Mesenchymal stem cell (in vitro differentiated cells and primary cell): ENCODE measurements at regions not wholly inside any gene's neighbourhood (a gene's known extent, or its start where the extent isn't known, plus 50 kb on each side); places are given as distances from the start of the nearest gene placed in this dataset.
A peak's percentile ranks its signal among the peaks of the same experiment; 100 is the strongest.

ENCODE experiments used
- DNase-seq: peaks from one replicate; pipeline ENCODE4 v3.0.0-alpha.2; 2013
- H2AFZ ChIP-seq: one replicate; pipeline ENCODE4 v1.6.1; 2013; ENCODE audit warnings: low read depth, mild to moderate bottlenecking, control low read depth, inconsistent platforms, low read length, moderate library complexity
- H2AK5ac ChIP-seq: 2 replicates; pipeline ENCODE4 v1.6.1; 2013; ENCODE audit warnings: low read length, moderate library complexity, mild to moderate bottlenecking, inconsistent platforms; ENCODE audit not compliant: severe bottlenecking
- H2BK120ac ChIP-seq: one replicate; pipeline ENCODE4 v1.6.1; 2013; ENCODE audit warnings: low read depth, mild to moderate bottlenecking, inconsistent platforms, low read length, moderate library complexity
- H2BK12ac ChIP-seq, 2 experiments: one replicate each; pipeline ENCODE4 v1.6.1; 2013; ENCODE audit warnings: inconsistent platforms in 2 of 2, low read length in 2 of 2, mild to moderate bottlenecking in 2 of 2, moderate library complexity in 2 of 2, control low read depth in 1 of 2
- H2BK15ac ChIP-seq: one replicate; pipeline ENCODE4 v1.6.1; 2013; ENCODE audit warnings: mild to moderate bottlenecking, low read depth, inconsistent platforms; ENCODE audit not compliant: poor library complexity, severe bottlenecking
- H2BK5ac ChIP-seq: 2 replicates; pipeline ENCODE4 v1.6.1; 2013; ENCODE audit warnings: low read depth, mild to moderate bottlenecking, low read length, control low read depth, inconsistent platforms; ENCODE audit not compliant: poor library complexity, severe bottlenecking
- H3K14ac ChIP-seq, 2 experiments: one replicate each; pipeline ENCODE4 v1.6.1; 2013; ENCODE audit warnings: inconsistent platforms in 2 of 2, low read length in 2 of 2, control low read depth in 1 of 2, mild to moderate bottlenecking in 1 of 2, moderate library complexity in 1 of 2
- H3K18ac ChIP-seq, 2 experiments: one replicate each; pipeline ENCODE4 v1.6.1; 2013; ENCODE audit warnings: inconsistent platforms in 2 of 2, low read length in 2 of 2, control low read depth in 1 of 2, low read depth in 1 of 2, mild to moderate bottlenecking in 1 of 2
- H3K23ac ChIP-seq, 2 experiments: one replicate each; pipeline ENCODE4 v1.6.1; 2013; ENCODE audit warnings: inconsistent platforms in 2 of 2, low read length in 2 of 2, mild to moderate bottlenecking in 2 of 2, moderate library complexity in 2 of 2, control low read depth in 1 of 2
- H3K27ac ChIP-seq: 2 replicates; pipeline ENCODE4 v1.5.1; 2013; ENCODE audit warnings: mild to moderate bottlenecking, moderate library complexity, low read length, control low read depth, inconsistent platforms; ENCODE audit not compliant: poor library complexity, severe bottlenecking
- H3K27me3 ChIP-seq, 2 experiments: 2 replicates each; pipeline versions ENCODE4 v1.6.1 to v1.7.0; 2013; ENCODE audit warnings: low read length in 2 of 2, mild to moderate bottlenecking in 2 of 2, moderate library complexity in 2 of 2, control low read depth in 1 of 2, inconsistent platforms in 1 of 2; ENCODE audit not compliant: control insufficient read depth in 1 of 2, insufficient read depth in 1 of 2
- H3K36me3 ChIP-seq, 2 experiments: 2 replicates each; pipeline versions ENCODE4 v1.6.1 to v1.7.0; 2013; ENCODE audit warnings: low read length in 2 of 2, control low read depth in 1 of 2, inconsistent platforms in 1 of 2, low read depth in 1 of 2, mild to moderate bottlenecking in 1 of 2; ENCODE audit not compliant: insufficient read depth in 2 of 2, control insufficient read depth in 1 of 2
- H3K4ac ChIP-seq, 2 experiments: one replicate each; pipeline ENCODE4 v1.6.1; 2013; ENCODE audit warnings: inconsistent platforms in 2 of 2, low read length in 2 of 2, mild to moderate bottlenecking in 2 of 2, moderate library complexity in 2 of 2, control low read depth in 1 of 2, low read depth in 1 of 2
- H3K4me1 ChIP-seq: 2 replicates; pipeline ENCODE4 v1.6.1; 2013; ENCODE audit warnings: low read depth, low read length, control low read depth; ENCODE audit not compliant: control insufficient read depth, insufficient read depth
- H3K4me2 ChIP-seq: 2 replicates; pipeline ENCODE4 v1.6.1; 2013; ENCODE audit warnings: low read length, mild to moderate bottlenecking, inconsistent platforms; ENCODE audit not compliant: poor library complexity, severe bottlenecking
- H3K4me3 ChIP-seq, 2 experiments: 2 replicates each; pipeline versions ENCODE4 v1.5.1 to v1.7.0; 2013; ENCODE audit warnings: low read length in 2 of 2, mild to moderate bottlenecking in 2 of 2, control low read depth in 1 of 2, low read depth in 1 of 2; ENCODE audit not compliant: insufficient read depth in 1 of 2
- H3K79me1 ChIP-seq: replicated peaks from 2 replicates; pipeline ENCODE4 v1.6.1; 2013; ENCODE audit warnings: mild to moderate bottlenecking, control low read depth, low read length, inconsistent platforms; ENCODE audit not compliant: poor library complexity, severe bottlenecking
- H3K9ac ChIP-seq: 2 replicates; pipeline ENCODE4 v1.7.0; 2013; ENCODE audit warnings: mild to moderate bottlenecking, low read length, moderate library complexity
- H3K9me3 ChIP-seq: 2 replicates; pipeline ENCODE4 v1.7.0; 2013; ENCODE audit warnings: mild to moderate bottlenecking, low read length; ENCODE audit not compliant: control insufficient read depth
- H4K8ac ChIP-seq: one replicate; pipeline ENCODE4 v1.6.1; 2013; ENCODE audit warnings: inconsistent platforms, mild to moderate bottlenecking, low read length, moderate library complexity
- H4K91ac ChIP-seq: one replicate; pipeline ENCODE4 v1.6.1; 2013; ENCODE audit warnings: mild to moderate bottlenecking, low read length, inconsistent platforms
- whole genome bisulfite sequencing: methylation state at CpG from one replicate; pipeline ENCODE4 v1.1.7; 2013; ENCODE audit warnings: mixed read lengths; 5-methylcytosine and 5-hydroxymethylcytosine counted together

DNA sequence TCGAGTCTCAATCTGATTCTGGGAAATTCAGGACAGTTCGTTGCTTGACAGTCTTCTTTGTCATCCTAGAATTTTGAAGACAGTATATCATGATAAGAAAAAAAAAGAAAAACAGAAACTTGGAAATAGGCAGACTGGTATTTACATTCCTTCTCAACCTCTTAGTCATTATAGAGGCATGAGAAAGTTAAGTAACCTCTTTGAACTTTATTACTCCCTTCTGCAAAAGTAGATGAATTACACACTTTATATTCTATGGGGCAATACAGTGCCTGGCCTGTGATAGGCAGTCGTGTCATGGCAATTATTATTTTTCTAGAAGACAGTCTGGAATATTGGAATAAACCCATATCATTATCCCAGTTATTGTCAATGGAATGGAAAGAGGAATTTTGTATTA is 828.9 kb downstream of the TLR4 start:
- Histone ChIP-seq H2AK5ac (no peak overlapping the region), H3K9me3 (no peaks in the 10 kb centered on the region), H3K79me1 (no peaks in the 10 kb centered on the region), H2BK15ac (no peak overlapping the region), H3K9ac (no peak overlapping the region), H3K27me3 (no peaks in the 10 kb centered on the region), H4K91ac (no peak overlapping the region), H3K4me1 (no peaks in the 10 kb centered on the region), H2BK12ac (no peak overlapping the region), H2AFZ (no peak overlapping the region), H2BK120ac (no peak overlapping the region), H3K36me3 (no peaks in the 10 kb centered on the region), H3K4ac (no peak overlapping the region), H3K14ac (no peak overlapping the region), H3K4me3 (no peak overlapping the region), H2BK5ac (no peak overlapping the region), H4K8ac (no peak overlapping the region), H3K23ac (no peak overlapping the region), H3K27ac (no peak overlapping the region), H3K4me2 (no peak overlapping the region), H3K18ac (no peak overlapping the region)
- 83% methylated on average over 1 of the region's 3 CpGs for WGBS
- DNase-seq, result peak; percentile 17

DNA sequence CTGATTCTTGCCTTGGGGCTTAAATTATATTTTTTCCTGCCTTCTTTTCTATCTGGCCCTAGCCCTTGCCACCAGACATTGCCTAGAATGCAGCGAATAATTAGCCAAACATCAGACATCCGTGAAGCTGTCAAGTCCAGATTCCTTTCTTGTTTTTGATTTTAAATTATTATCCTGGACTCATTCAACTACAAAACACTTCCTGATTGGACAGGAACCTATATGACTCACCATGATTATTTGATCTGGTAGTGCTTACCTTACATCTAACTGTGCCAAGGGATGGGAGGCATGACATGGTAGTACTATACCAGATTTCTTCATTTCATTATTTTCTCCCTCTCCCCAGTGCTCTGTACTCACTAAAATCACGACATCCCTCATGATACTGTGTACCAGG is 829.6 kb downstream of the TLR4 start:
- H2BK120ac ChIP-seq, result no peak overlapping the region
- no peak overlapping the region for H3K14ac ChIP-seq
- no peak overlapping the region for H3K23ac ChIP-seq
- H2AK5ac ChIP-seq, result no peak overlapping the region
- no peak overlapping the region for H3K18ac ChIP-seq
- H2AFZ ChIP-seq, result no peak overlapping the region
- no peaks in the 10 kb centered on the region for H3K4me1 ChIP-seq
- H3K4me3 ChIP-seq, result no peak overlapping the region
- H3K4me2 ChIP-seq, result no peak overlapping the region
- peak overlapping the region; percentile 20 for H3K27ac ChIP-seq
- no peak overlapping the region for H4K8ac ChIP-seq
- H2BK12ac ChIP-seq, result no peak overlapping the region
- WGBS, result 89% methylated on average over 2 of the region's 3 CpGs
- no peak overlapping the region for H4K91ac ChIP-seq
- H3K4ac ChIP-seq, result no peak overlapping the region
- no peaks in the 10 kb centered on the region for H3K79me1 ChIP-seq
- no peak overlapping the region for H3K9ac ChIP-seq
- H2BK5ac ChIP-seq, result no peak overlapping the region
- DNase-seq, result no peak
- H2BK15ac ChIP-seq, result no peak overlapping the region
- no peaks in the 10 kb centered on the region for H3K36me3 ChIP-seq
- H3K9me3 ChIP-seq, result no peaks in the 10 kb centered on the region
- no peaks in the 10 kb centered on the region for H3K27me3 ChIP-seq

DNA sequence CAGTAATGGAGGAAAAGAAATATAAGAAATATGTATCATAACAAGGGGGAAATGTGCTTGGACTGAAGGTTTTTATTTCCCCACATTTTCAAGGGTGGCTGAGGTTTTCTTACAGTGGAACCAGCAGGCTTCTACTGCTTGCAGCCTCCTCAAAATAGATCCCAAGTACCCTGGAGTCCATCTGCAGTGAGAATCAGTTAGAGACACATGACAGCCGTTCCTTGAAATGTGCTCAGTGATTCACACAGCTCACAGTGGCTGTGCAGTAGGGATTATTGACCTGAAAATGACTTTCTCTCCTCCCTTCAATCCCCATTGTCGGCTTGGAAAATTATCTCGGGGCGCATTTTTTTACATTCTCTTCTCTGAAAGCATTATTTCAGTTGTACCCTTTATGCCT is 832.0 kb downstream of the TLR4 start:
- Histone ChIP-seq H3K4me3 (no peak overlapping the region), H2BK15ac (no peak overlapping the region), H2AFZ (no peak overlapping the region), H2BK5ac (no peak overlapping the region), H4K91ac (no peak overlapping the region), H3K23ac (no peak overlapping the region), H2AK5ac (no peak overlapping the region), H3K9me3 (no peaks in the 10 kb centered on the region), H3K9ac (no peak overlapping the region), H3K79me1 (no peaks in the 10 kb centered on the region), H2BK120ac (no peak overlapping the region), H3K18ac (no peak overlapping the region), H4K8ac (no peak overlapping the region), H3K36me3 (no peaks in the 10 kb centered on the region), H3K4ac (no peak overlapping the region), H3K4me2 (no peak overlapping the region), H3K27ac (no peak overlapping the region), H3K14ac (no peak overlapping the region), H2BK12ac (no peak overlapping the region), H3K4me1 (no peaks in the 10 kb centered on the region), H3K27me3 (no peaks in the 10 kb centered on the region)
- WGBS, result 63% methylated on average over 1 of the region's 4 CpGs
- DNase-seq, result no peak

DNA sequence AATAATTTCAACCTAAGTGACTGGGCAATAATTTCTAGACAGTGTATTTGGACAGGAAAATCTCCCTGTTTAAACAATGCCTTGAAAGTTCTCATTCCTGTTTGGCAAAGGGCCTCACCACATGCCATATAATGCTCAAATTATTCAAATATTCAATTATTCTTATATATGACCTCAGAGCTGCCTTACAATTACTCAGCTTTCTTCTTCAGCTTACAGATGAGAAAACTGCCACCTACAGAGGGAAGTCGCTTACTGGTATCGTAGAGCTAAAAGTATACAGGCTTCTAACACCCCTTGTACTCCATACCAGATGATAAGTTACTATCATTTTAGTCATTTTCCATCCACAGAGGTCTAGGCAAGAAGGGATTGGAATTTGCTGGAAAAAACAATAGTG is 830.3 kb downstream of the BRINP1 start:
- H3K4me1 ChIP-seq, result no peaks in the 10 kb centered on the region
- no peak overlapping the region for H3K14ac ChIP-seq
- DNase-seq, result no peak
- no peak overlapping the region for H3K27ac ChIP-seq
- no peak overlapping the region for H2AK5ac ChIP-seq
- no peaks in the 10 kb centered on the region for H3K79me1 ChIP-seq
- H3K4me3 ChIP-seq, result no peak overlapping the region
- H3K27me3 ChIP-seq, result no peaks in the 10 kb centered on the region
- no peaks in the 10 kb centered on the region for H3K9me3 ChIP-seq
- no peak overlapping the region for H2AFZ ChIP-seq
- H2BK120ac ChIP-seq, result no peak overlapping the region
- H4K91ac ChIP-seq, result no peak overlapping the region
- no peak overlapping the region for H2BK12ac ChIP-seq
- no peak overlapping the region for H3K4ac ChIP-seq
- no peak overlapping the region for H3K9ac ChIP-seq
- H2BK15ac ChIP-seq, result no peak overlapping the region
- no peak overlapping the region for H3K4me2 ChIP-seq
- H3K23ac ChIP-seq, result no peak overlapping the region
- no peaks in the 10 kb centered on the region for H3K36me3 ChIP-seq
- 100% methylated on average over 2 of the region's 2 CpGs for WGBS
- H4K8ac ChIP-seq, result no peak overlapping the region
- no peak overlapping the region for H2BK5ac ChIP-seq
- H3K18ac ChIP-seq, result no peak overlapping the region
